CD4-positive, alpha-beta T cell (primary cell): ENCODE measurements at regions not wholly inside any gene's neighbourhood (a gene's known extent, or its start where the extent isn't known, plus 50 kb on each side); places are given as distances from the start of the nearest gene placed in this dataset.

Experiments
- ATAC-seq: fragments of 200-7000 bp; cut with Tn5 transposase; one replicate; pipeline ENCODE4 v1.10.0; 2022; ENCODE audit warnings: mild to moderate bottlenecking; ENCODE audit not compliant: poor library complexity
- CTCF ChIA-PET: fragments of 350-600 bp; sonication (Branson Sonifier 250); formaldehyde crosslinking; loops from one replicate; lab custom pipeline; 2021; ENCODE audit warnings: antibody characterized with exemption, inconsistent platforms; lab: Charles Lee
- POLR2A ChIA-PET: fragments of 350-600 bp; sonication (Branson Sonifier 250); formaldehyde crosslinking; loops from one replicate; lab custom pipeline; 2021; ENCODE audit warnings: antibody characterized with exemption, inconsistent platforms; lab: Charles Lee
- DNase-seq, 14 experiments: peaks; one replicate each; pipeline ENCODE4 v3.0.0-alpha.2; 2013 to 2020; ENCODE audit warnings: mixed read lengths in 2 of 14
- H3K27ac ChIP-seq, 2 donors: one replicate each; pipeline versions ENCODE4 v1.5.1 to v1.7.0; 2013; ENCODE audit warnings: low read length in 2 of 2, low read depth in 1 of 2, mild to moderate bottlenecking in 1 of 2
- H3K27me3 ChIP-seq, 2 experiments: 1 replicate in 1 of 2; 2 replicates in 1 of 2; pipeline versions ENCODE4 v1.6.1 to v1.7.0; 2013; ENCODE audit warnings: low read length in 2 of 2, control low read depth in 1 of 2, mild to moderate bottlenecking in 1 of 2, moderate library complexity in 1 of 2; ENCODE audit not compliant: insufficient read depth in 2 of 2, control insufficient read depth in 1 of 2
- H3K36me3 ChIP-seq: one replicate; pipeline ENCODE4 v1.6.1; 2013; ENCODE audit warnings: low read length, control low read depth; ENCODE audit not compliant: insufficient read depth
- H3K4me1 ChIP-seq: one replicate; pipeline ENCODE4 v1.6.1; 2013; ENCODE audit warnings: low read length, control low read depth; ENCODE audit not compliant: insufficient read depth
- H3K4me3 ChIP-seq: one replicate; pipeline ENCODE4 v1.5.1; 2013; ENCODE audit warnings: mild to moderate bottlenecking, low read length, moderate library complexity
- H3K9me3 ChIP-seq, 2 experiments: 1 replicate in 1 of 2; 2 replicates in 1 of 2; pipeline versions ENCODE4 v1.6.1 to v1.7.0; 2013; ENCODE audit warnings: low read length in 2 of 2, mild to moderate bottlenecking in 2 of 2, control low read depth in 1 of 2, moderate library complexity in 1 of 2; ENCODE audit not compliant: control insufficient read depth in 1 of 2, insufficient read depth in 1 of 2
- H3K27ac Mint-ChIP-seq: one replicate; pipeline ENCODE4 v1.8.0; 2020; ENCODE audit warnings: mixed read lengths
- H3K27me3 Mint-ChIP-seq: one replicate; pipeline ENCODE4 v1.8.0; 2021; ENCODE audit warnings: mixed read lengths
- H3K36me3 Mint-ChIP-seq: one replicate; pipeline ENCODE4 v1.8.0; 2021; ENCODE audit warnings: low read depth, mixed read lengths
- H3K4me1 Mint-ChIP-seq: one replicate; pipeline ENCODE4 v1.8.0; 2021; ENCODE audit warnings: low read depth, mixed read lengths
- H3K4me3 Mint-ChIP-seq: one replicate; pipeline ENCODE4 v1.8.0; 2020; ENCODE audit warnings: mild to moderate bottlenecking, mixed read lengths
- H3K9me3 Mint-ChIP-seq: one replicate; pipeline ENCODE4 v1.8.0; 2020; ENCODE audit warnings: mixed read lengths
- CTCF ChIP-seq: fragments of 200-600 bp; IDR thresholded peaks from one replicate; pipeline ENCODE4 v1.8.0; 2022; ENCODE audit warnings: antibody characterized with exemption, mild to moderate bottlenecking
- intact Hi-C, 2 experiments: fragments of 100-400 bp; cut with DNase I in 1 of 2; cut with micrococcal nuclease in 1 of 2; formaldehyde crosslinking; loops; one replicate each; pipeline versions ENCODE4 v1.15.1 to v1.9.0; 2023 to 2025; cut with DNase I, micrococcal nuclease

GRCh38 chr1:101086783-101087182 lies 61.2 kb upstream of the DPH5 start:
- Histone ChIP-seq H3K36me3 (no peaks in the 10 kb centered on the region), H3K4me1 (peaks cover 6% of the 10 kb centered on the region), H3K27me3 (no peaks in the 10 kb centered on the region), H3K4me3 (no peak overlapping the region), H3K27ac (no peak overlapping the region), H3K9me3 (no peaks in the 10 kb centered on the region)
- ChIA-PET POLR2A (no interaction called here), CTCF (interaction anchor here (0.6 kb wide), 1 partner anchor 126 kb away, joined by 3 read pairs; no protein-coding TSS in a partner anchor)
- TF ChIP-seq CTCF, result no peak
- ATAC-seq, result no peak
- no peaks in the 10 kb centered on the region for H3K27me3 Mint-ChIP-seq
- no peak overlapping the region for H3K4me3 Mint-ChIP-seq
- intact Hi-C loops, result no loop called here
- DNase-seq, result no peak
- H3K4me1 Mint-ChIP-seq, result peaks cover 48% of the 10 kb centered on the region
- peaks cover 10% of the 10 kb centered on the region for H3K36me3 Mint-ChIP-seq
- H3K27ac Mint-ChIP-seq, result no peak overlapping the region
- H3K9me3 Mint-ChIP-seq, result no peaks in the 10 kb centered on the region

DNA sequence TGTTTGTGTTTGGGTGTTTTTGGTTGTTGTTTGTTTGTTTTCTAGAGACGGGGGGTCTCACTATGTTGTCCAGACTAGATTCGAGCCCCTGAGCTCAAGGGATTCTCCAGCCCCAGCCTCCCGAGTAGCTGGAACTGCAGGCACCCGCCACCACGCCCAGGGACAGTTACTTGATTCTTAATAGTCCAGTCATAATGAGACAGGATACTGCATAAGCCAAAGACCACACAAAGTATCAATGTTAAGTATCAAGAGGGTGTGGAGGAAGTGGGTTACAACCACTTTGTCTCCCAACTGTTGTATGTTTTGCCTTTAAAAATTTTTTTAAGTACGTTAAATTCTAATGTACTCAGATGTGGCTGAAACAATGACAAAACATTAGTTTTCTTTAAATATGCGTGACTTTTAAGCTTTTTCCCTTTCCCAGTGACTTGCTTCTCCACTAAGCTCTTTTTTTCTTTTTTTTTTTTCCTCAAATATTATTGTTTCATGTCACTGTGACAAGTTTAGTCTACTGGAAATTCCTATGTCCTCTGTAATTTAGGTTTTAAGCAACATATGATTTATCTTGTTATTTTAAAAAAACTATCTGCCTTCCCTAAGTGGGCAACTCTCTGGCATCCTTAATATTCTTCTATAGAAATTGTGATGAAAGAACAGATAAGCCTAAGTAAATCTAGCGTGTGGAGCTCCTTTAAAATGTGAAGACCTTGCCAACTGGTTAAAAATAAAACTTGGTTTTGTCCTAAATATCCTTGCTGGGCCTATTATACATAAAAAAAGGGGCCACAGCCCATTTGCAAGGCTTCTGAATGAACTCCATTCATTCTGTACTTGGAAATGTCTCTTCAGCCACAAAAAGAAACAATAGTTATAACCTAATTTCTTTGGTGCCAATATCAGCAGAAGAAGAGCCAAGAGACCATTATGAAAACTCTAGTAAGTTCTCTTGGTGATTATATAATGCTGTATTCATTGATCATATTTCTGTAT lies 56.2 kb upstream of the DPH5 start:
- POLR2A ChIA-PET, result interaction anchor here (0.6 to 1.3 kb wide), 10 partner anchors 22 to 1212 kb away, joined by 3 to 6 read pairs (median 4); no protein-coding TSS in a partner anchor
- Mint-ChIP-seq H3K27me3 (no peaks in the 10 kb centered on the region), H3K27ac (peak overlapping the region; percentile 89), H3K4me3 (peak overlapping the region; percentile 69), H3K4me1 (peaks cover 58% of the 10 kb centered on the region), H3K36me3 (peaks cover 35% of the 10 kb centered on the region), H3K9me3 (peaks cover 4% of the 10 kb centered on the region)
- H3K4me3 ChIP-seq, result no peak overlapping the region
- intact Hi-C loops, result no loop called here
- DNase-seq (peak in 12 of 14 experiments; percentile 4 to 84 (median 28)), ATAC-seq (peak; percentile 89)
- CTCF ChIA-PET, result no interaction called here
- no peak overlapping the region for H3K27ac ChIP-seq
- H3K4me1 ChIP-seq, result peaks cover 12% of the 10 kb centered on the region
- H3K9me3 ChIP-seq, result no peaks in the 10 kb centered on the region
- no peak for TF ChIP-seq CTCF
- H3K36me3 ChIP-seq, result no peaks in the 10 kb centered on the region
- no peaks in the 10 kb centered on the region for H3K27me3 ChIP-seq

GRCh38 chr1:101080859-101081258 lies 55.3 kb upstream of the DPH5 start:
- Histone ChIP-seq H3K36me3 (peaks cover 2% of the 10 kb centered on the region), H3K9me3 (no peaks in the 10 kb centered on the region), H3K27me3 (no peaks in the 10 kb centered on the region), H3K4me3 (no peak overlapping the region), H3K27ac (no peak overlapping the region), H3K4me1 (peaks cover 12% of the 10 kb centered on the region)
- Mint-ChIP-seq H3K36me3 (peaks cover 38% of the 10 kb centered on the region), H3K27ac (peak overlapping the region; percentile 89), H3K27me3 (no peaks in the 10 kb centered on the region), H3K4me3 (no peak overlapping the region), H3K9me3 (peaks cover 4% of the 10 kb centered on the region), H3K4me1 (peaks cover 62% of the 10 kb centered on the region)
- no peak for TF ChIP-seq CTCF
- ChIA-PET POLR2A (interaction anchor here (1.0 to 1.3 kb wide), 2 partner anchors 78 to 138 kb away, joined by 4 read pairs; no protein-coding TSS in a partner anchor), CTCF (interaction anchor here (1.3 kb wide), 1 partner anchor 228 kb away, joined by 4 read pairs; no protein-coding TSS in a partner anchor)
- no peak for DNase-seq
- intact Hi-C loops, result no loop called here
- ATAC-seq, result no peak
